Mammary epithelial cell (primary cell): ENCODE measurements at regions not wholly inside any gene's neighbourhood (a gene's known extent, or its start where the extent isn't known, plus 50 kb on each side); places are given as distances from the start of the nearest gene placed in this dataset.
"Not testable (repeated sequence)": the region's sequence is repeated elsewhere in the genome, so short reads cannot be mapped to it uniquely, and the experiment has no call there.

Source experiments
- CTCF ChIP-seq, 2 donors: IDR thresholded peaks in 1 of 2; conservative IDR thresholded peaks in 1 of 2; 2 replicates each; pipeline ENCODE4 v1.5.1; 2011 to 2012; ENCODE audit warnings: inconsistent platforms in 2 of 2, low read length in 2 of 2, mild to moderate bottlenecking in 2 of 2, control low read depth in 1 of 2, low read depth in 1 of 2; ENCODE audit not compliant: insufficient read depth in 1 of 2; ENCODE audit errors: extremely low read depth in 1 of 2
- EZH2 ChIP-seq: IDR thresholded peaks from 2 replicates; pipeline ENCODE4 v1.6.1; 2012; ENCODE audit warnings: low read length, inconsistent platforms, borderline replicate concordance

- not testable (repeated sequence) for TF ChIP-seq CTCF (conservative IDR thresholded peaks at IDR 0.05 in 1 of 2, IDR thresholded peaks at IDR 0.05 in 1 of 2; ENCODE audit: extremely low read depth in 1 of 2, insufficient read depth in 1 of 2, low read depth in 1 of 2, low read length in 2 of 2); EZH2
Observed at GRCh38 chr2:208811885-208812284, 405.3 kb downstream of the PTH2R start.
